Thoracic aorta (tissue), 2 donors: ENCODE measurements at regions not wholly inside any gene's neighbourhood (a gene's known extent, or its start where the extent isn't known, plus 50 kb on each side); places are given as distances from the start of the nearest gene placed in this dataset.

Experiments used
- ATAC-seq: fragments of 150-250 bp; one replicate; pipeline ENCODE4 v1.8.0; 2017; ENCODE audit warnings: low read depth; ENCODE audit not compliant: insufficient number of reproducible peaks, low FRiP score
- DNase-seq: peaks from one replicate; pipeline ENCODE4 v3.0.0-alpha.2; 2020; ENCODE audit warnings: low spot score
- H3K27ac ChIP-seq, 2 donors: fragments of 200-600 bp; sonication (generic); 1 replicate in 1 of 2; 2 replicates in 1 of 2; pipeline ENCODE4 v1.5.1; 2016; ENCODE audit warnings: mild to moderate bottlenecking in 2 of 2, moderate library complexity in 2 of 2
- H3K27me3 ChIP-seq: fragments of 200-600 bp; sonication (generic); replicated peaks from 2 replicates; pipeline ENCODE4 v1.6.0; 2016; ENCODE audit warnings: mild to moderate bottlenecking; ENCODE audit not compliant: insufficient read depth
- H3K36me3 ChIP-seq: fragments of 200-600 bp; sonication (generic); one replicate; pipeline ENCODE4 v1.5.1; 2016
- H3K4me1 ChIP-seq, 2 donors: fragments of 200-600 bp; sonication (generic); 1 replicate in 1 of 2; 2 replicates in 1 of 2; pipeline versions ENCODE4 v1.5.1 to v1.6.0; 2016; ENCODE audit warnings: low read depth in 2 of 2, mild to moderate bottlenecking in 1 of 2; ENCODE audit not compliant: control insufficient read depth in 1 of 2
- H3K4me3 ChIP-seq: fragments of 200-600 bp; sonication (generic); 2 replicates; pipeline ENCODE4 v1.5.1; 2016; ENCODE audit warnings: mild to moderate bottlenecking
- H3K9me3 ChIP-seq: fragments of 200-600 bp; sonication (generic); 2 replicates; pipeline ENCODE4 v1.5.1; 2016
- CTCF ChIP-seq: fragments of 200-600 bp; sonication (generic); IDR thresholded peaks from one replicate; pipeline ENCODE4 v1.5.1; 2019; ENCODE audit warnings: antibody characterized with exemption

DNA sequence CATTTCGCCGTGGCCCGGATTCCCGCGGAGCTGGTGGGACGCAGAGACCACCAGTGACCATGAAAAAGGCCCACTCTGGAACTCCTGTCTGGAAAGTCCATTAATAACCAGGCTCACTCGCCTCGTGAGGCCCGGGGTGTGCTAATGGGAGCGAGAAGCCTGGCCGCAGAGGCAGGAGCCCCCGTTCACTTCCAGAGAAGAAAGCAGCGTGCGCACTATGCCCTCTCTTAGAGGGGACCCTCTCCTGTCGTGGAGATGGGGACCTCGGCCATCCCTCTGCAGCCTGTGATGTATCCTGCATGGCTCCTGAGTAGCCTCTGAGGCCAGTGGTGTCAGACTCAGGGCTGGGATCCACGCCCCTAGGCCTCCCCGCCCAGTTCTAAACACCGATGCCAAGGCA is 134.1 kb upstream of the VRK1 start:
- no peak for TF ChIP-seq CTCF
- DNase-seq (no peak), ATAC-seq (no peak)
- no peak overlapping the region for H3K27ac ChIP-seq
- H3K9me3 ChIP-seq, result no peaks in the 10 kb centered on the region
- H3K27me3 ChIP-seq, result no peaks in the 10 kb centered on the region
- H3K4me1 ChIP-seq, result no peaks in the 10 kb centered on the region
- no peak overlapping the region for H3K4me3 ChIP-seq
- no peaks in the 10 kb centered on the region for H3K36me3 ChIP-seq

DNA sequence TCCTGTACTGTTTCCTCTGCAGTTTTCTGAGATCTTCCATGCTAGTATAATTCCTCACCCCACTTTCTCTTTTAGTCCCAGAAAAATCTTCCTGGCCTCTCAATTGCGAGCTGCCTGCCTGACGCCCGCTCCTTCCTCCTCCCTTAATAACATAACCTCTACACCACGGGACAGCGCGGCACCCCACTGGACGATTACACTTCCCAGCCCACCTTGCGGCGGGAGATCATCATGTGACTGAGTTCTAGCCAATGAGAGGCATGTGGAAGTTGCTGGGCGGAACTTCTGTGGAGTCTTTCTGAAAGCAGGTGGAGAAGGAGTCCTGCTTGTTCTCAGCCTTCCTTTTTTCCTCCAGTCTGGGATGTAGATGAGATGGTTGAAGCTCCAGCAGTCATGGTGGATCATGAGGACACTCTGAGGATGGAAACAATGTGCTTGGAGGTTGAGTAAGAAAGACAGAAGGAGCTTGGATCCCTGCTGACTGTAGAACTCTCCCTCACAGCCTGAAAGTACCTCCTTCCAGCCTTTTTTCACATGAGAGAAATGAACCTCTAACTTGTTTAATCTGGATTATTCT is 133.6 kb upstream of the VRK1 start:
- TF ChIP-seq CTCF, result no peak
- no peaks in the 10 kb centered on the region for H3K36me3 ChIP-seq
- no peak for ATAC-seq
- no peaks in the 10 kb centered on the region for H3K9me3 ChIP-seq
- H3K27ac ChIP-seq, result no peak overlapping the region
- H3K27me3 ChIP-seq, result no peaks in the 10 kb centered on the region
- H3K4me3 ChIP-seq, result no peak overlapping the region
- DNase-seq, result no peak
- no peaks in the 10 kb centered on the region for H3K4me1 ChIP-seq

GRCh38 chr14:96666088-96666487 is 131.1 kb upstream of the VRK1 start:
- H3K4me1 ChIP-seq, result no peaks in the 10 kb centered on the region
- no peak for TF ChIP-seq CTCF
- H3K36me3 ChIP-seq, result no peaks in the 10 kb centered on the region
- H3K4me3 ChIP-seq, result no peak overlapping the region
- no peak for ATAC-seq
- no peak for DNase-seq
- H3K9me3 ChIP-seq, result no peaks in the 10 kb centered on the region
- H3K27ac ChIP-seq, result no peak overlapping the region
- no peaks in the 10 kb centered on the region for H3K27me3 ChIP-seq

DNA sequence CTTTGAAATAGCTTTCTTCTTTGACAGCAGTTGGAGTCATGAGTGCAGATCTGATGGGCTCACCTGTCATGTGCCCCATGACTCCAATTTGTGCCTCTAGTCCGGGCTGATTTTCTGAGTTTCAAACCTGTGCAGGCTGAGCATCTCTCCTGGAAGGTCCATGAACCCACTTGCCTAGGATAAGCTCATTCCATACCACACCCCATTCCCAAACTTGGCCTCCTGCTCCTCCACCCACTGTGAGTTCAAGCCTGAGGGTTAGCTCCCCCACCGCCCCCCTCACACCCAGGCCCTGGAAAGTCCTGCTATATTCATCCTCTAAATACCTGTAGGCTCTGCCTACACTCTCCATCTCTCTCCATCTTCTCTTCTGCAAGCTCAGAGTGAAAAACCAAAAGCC is 126.8 kb upstream of the VRK1 start:
- H3K27ac ChIP-seq, result no peak overlapping the region
- no peaks in the 10 kb centered on the region for H3K36me3 ChIP-seq
- H3K4me1 ChIP-seq, result no peaks in the 10 kb centered on the region
- H3K4me3 ChIP-seq, result no peak overlapping the region
- no peaks in the 10 kb centered on the region for H3K9me3 ChIP-seq
- ATAC-seq, result no peak
- no peaks in the 10 kb centered on the region for H3K27me3 ChIP-seq
- no peak for TF ChIP-seq CTCF
- DNase-seq, result no peak

GRCh38 chr14:96671218-96671617 is 126.0 kb upstream of the VRK1 start:
- Histone ChIP-seq H3K27me3 (no peaks in the 10 kb centered on the region), H3K27ac (no peak overlapping the region), H3K4me1 (no peaks in the 10 kb centered on the region), H3K4me3 (no peak overlapping the region), H3K9me3 (no peaks in the 10 kb centered on the region), H3K36me3 (no peaks in the 10 kb centered on the region)
- no peak for TF ChIP-seq CTCF
- DNase-seq (no peak), ATAC-seq (no peak)
